HEK293 (cell line): ENCODE measurements at regions not wholly inside any gene's neighbourhood (a gene's known extent, or its start where the extent isn't known, plus 50 kb on each side); places are given as distances from the start of the nearest gene placed in this dataset.

Experiments used
- CTCF ChIA-PET: fragments of 350-600 bp; formaldehyde crosslinking; extraction: SDS; loops from one replicate; lab custom pipeline; 2021; ENCODE audit warnings: antibody characterized with exemption; lab: Yijun Ruan, JAX
- POLR2A ChIA-PET: fragments of 300-600 bp; formaldehyde crosslinking; extraction: SDS; loops from one replicate; lab custom pipeline; 2020; ENCODE audit warnings: antibody characterized with exemption, inconsistent platforms; lab: Yijun Ruan, JAX
- H3K27ac ChIP-seq: fragments of 200-500 bp; sonication (Bioruptor generic); 2 replicates; pipeline ENCODE4 v1.5.1; 2014; ENCODE audit warnings: low read depth, low read length, control low read depth, inconsistent platforms; ENCODE audit errors: extremely low read depth
- H3K36me3 ChIP-seq, 2 experiments: fragments of 200-500 bp in 1 of 2; sonication (Bioruptor generic) in 1 of 2; 1 replicate in 1 of 2; 2 replicates in 1 of 2; pipeline ENCODE4 v1.5.1; 2014 to 2017; ENCODE audit warnings: inconsistent platforms in 2 of 2, low read length in 2 of 2; ENCODE audit not compliant: control insufficient read depth in 2 of 2, insufficient read depth in 1 of 2
- H3K4me1 ChIP-seq: fragments of 200-500 bp; sonication (Bioruptor generic); 2 replicates; pipeline ENCODE4 v1.5.1; 2014; ENCODE audit warnings: mild to moderate bottlenecking, low read length, inconsistent platforms; ENCODE audit not compliant: control insufficient read depth, insufficient read depth
- H3K4me3 ChIP-seq: 2 replicates; pipeline ENCODE4 v1.5.1; 2011; ENCODE audit warnings: low read depth, mild to moderate bottlenecking, control low read depth, low read length, moderate library complexity
- H3K9me3 ChIP-seq: fragments of 200-500 bp; sonication (Bioruptor generic); 2 replicates; pipeline ENCODE4 v1.5.1; 2014; ENCODE audit warnings: low read depth, low read length, inconsistent platforms; ENCODE audit not compliant: control insufficient read depth, insufficient read depth
- BCL11B ChIP-seq: fragments of 450-650 bp; formaldehyde crosslinking; IDR thresholded peaks from 2 replicates; pipeline ENCODE4 v1.5.1; 2016; ENCODE audit warnings: low read depth, missing biosample characterization, missing genetic modification characterization
- YY2 ChIP-seq: fragments of 450-650 bp; formaldehyde crosslinking; IDR thresholded peaks from 2 replicates; pipeline ENCODE4 v1.5.1; 2016; ENCODE audit warnings: missing biosample characterization, missing genetic modification characterization
- ZNF121 ChIP-seq: fragments of 450-650 bp; formaldehyde crosslinking; IDR thresholded peaks from 2 replicates; pipeline ENCODE4 v1.5.1; 2016; ENCODE audit warnings: missing biosample characterization, missing genetic modification characterization
- ZNF16 ChIP-seq: fragments of 450-650 bp; formaldehyde crosslinking; IDR thresholded peaks from 2 replicates; pipeline ENCODE4 v1.5.1; 2016; ENCODE audit warnings: low read depth, missing biosample characterization, missing genetic modification characterization
- ZNF169 ChIP-seq: fragments of 450-650 bp; formaldehyde crosslinking; IDR thresholded peaks from 2 replicates; pipeline ENCODE4 v1.5.1; 2016; ENCODE audit warnings: missing biosample characterization, missing genetic modification characterization
- ZNF302 ChIP-seq: fragments of 450-650 bp; formaldehyde crosslinking; IDR thresholded peaks from 2 replicates; pipeline ENCODE4 v1.5.1; 2016; ENCODE audit warnings: missing biosample characterization, missing genetic modification characterization, low read depth
- ZNF335 ChIP-seq: fragments of 450-650 bp; formaldehyde crosslinking; conservative IDR thresholded peaks from 2 replicates; pipeline ENCODE4 v1.5.1; 2016; ENCODE audit warnings: missing biosample characterization, missing genetic modification characterization
- ZNF366 ChIP-seq: fragments of 450-650 bp; formaldehyde crosslinking; conservative IDR thresholded peaks from 2 replicates; pipeline ENCODE4 v1.5.1; 2016; ENCODE audit warnings: missing biosample characterization, missing genetic modification characterization
- ZNF394 ChIP-seq: fragments of 450-650 bp; formaldehyde crosslinking; IDR thresholded peaks from 2 replicates; pipeline ENCODE4 v1.5.1; 2016; ENCODE audit warnings: missing biosample characterization, missing genetic modification characterization, mild to moderate bottlenecking, moderate library complexity, borderline replicate concordance
- ZNF48 ChIP-seq: fragments of 450-650 bp; formaldehyde crosslinking; IDR thresholded peaks from 2 replicates; pipeline ENCODE4 v1.5.1; 2016; ENCODE audit warnings: missing biosample characterization, missing genetic modification characterization
- ZNF529 ChIP-seq: fragments of 450-650 bp; formaldehyde crosslinking; IDR thresholded peaks from 2 replicates; pipeline ENCODE4 v1.5.1; 2017; ENCODE audit warnings: missing genetic modification characterization, missing biosample characterization; ENCODE audit not compliant: insufficient replicate concordance
- ZNF658 ChIP-seq: fragments of 450-650 bp; formaldehyde crosslinking; IDR thresholded peaks from 2 replicates; pipeline ENCODE4; 2016; ENCODE audit warnings: missing biosample characterization, missing genetic modification characterization
- ZNF707 ChIP-seq: fragments of 450-650 bp; formaldehyde crosslinking; IDR thresholded peaks from 2 replicates; pipeline ENCODE4 v1.5.1; 2016; ENCODE audit warnings: missing biosample characterization, missing genetic modification characterization
- ZNF768 ChIP-seq: fragments of 450-650 bp; formaldehyde crosslinking; IDR thresholded peaks from 2 replicates; pipeline ENCODE4 v1.5.1; 2018; ENCODE audit warnings: missing biosample characterization, mild to moderate bottlenecking, missing genetic modification characterization
- ZNF776 ChIP-seq: fragments of 450-650 bp; formaldehyde crosslinking; IDR thresholded peaks from 2 replicates; pipeline ENCODE4 v1.5.0; 2017; ENCODE audit warnings: missing biosample characterization, missing genetic modification characterization, borderline replicate concordance
- ZNF843 ChIP-seq: fragments of 450-650 bp; formaldehyde crosslinking; IDR thresholded peaks from 2 replicates; pipeline ENCODE4 v1.5.1; 2016; ENCODE audit warnings: missing biosample characterization, missing genetic modification characterization
- TF ChIP-seq, protein P1 (sequence below): fragments of 450-650 bp; formaldehyde crosslinking; IDR thresholded peaks from 2 replicates; pipeline ENCODE4 v1.5.1; 2016; ENCODE audit warnings: missing biosample characterization, missing genetic modification characterization
- TF ChIP-seq, protein P2 (sequence below): fragments of 450-650 bp; formaldehyde crosslinking; IDR thresholded peaks from 2 replicates; pipeline ENCODE4; 2016; ENCODE audit warnings: missing biosample characterization, missing genetic modification characterization
- TF ChIP-seq, protein P3 (sequence below): fragments of 450-650 bp; formaldehyde crosslinking; IDR thresholded peaks from 2 replicates; pipeline ENCODE4 v1.5.1; 2016; ENCODE audit warnings: missing biosample characterization, missing genetic modification characterization
- TF ChIP-seq, protein P4 (sequence below): fragments of 450-650 bp; formaldehyde crosslinking; IDR thresholded peaks from 2 replicates; pipeline ENCODE4 v1.5.1; 2016; ENCODE audit warnings: missing biosample characterization, missing genetic modification characterization

DNA sequence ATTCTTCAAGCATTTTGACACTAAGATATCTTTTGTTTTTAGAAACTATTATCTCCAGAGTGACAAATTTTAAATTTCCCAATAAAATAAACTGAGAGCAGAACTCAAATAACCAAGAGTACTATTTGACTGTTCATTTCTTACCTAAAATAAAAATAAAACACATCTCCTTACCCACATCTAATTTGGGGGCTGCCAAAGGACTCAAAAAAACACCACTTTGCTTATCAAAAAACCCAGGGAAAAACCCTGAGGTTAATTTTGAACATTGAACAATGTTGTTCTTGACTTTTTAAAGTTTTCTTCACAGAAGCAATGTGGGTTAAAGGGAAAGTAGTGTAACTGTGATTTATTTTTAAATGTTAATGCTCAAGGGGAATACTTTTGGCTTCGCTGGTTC lies 243.0 kb upstream of the HHIP start:
- no peak overlapping the region for H3K4me3 ChIP-seq
- CTCF ChIA-PET: interaction anchor here (0.6 kb wide), 1 partner anchor 229 kb away, joined by 4 read pairs; no protein-coding TSS in a partner anchor
- TF ChIP-seq ZNF768 (tag by site-specific recombination): no peak
- TF ChIP-seq ZNF776 (tag by site-specific recombination): no peak
- no peak for TF ChIP-seq ZNF658 (tag by site-specific recombination)
- TF ChIP-seq, protein P1, sequence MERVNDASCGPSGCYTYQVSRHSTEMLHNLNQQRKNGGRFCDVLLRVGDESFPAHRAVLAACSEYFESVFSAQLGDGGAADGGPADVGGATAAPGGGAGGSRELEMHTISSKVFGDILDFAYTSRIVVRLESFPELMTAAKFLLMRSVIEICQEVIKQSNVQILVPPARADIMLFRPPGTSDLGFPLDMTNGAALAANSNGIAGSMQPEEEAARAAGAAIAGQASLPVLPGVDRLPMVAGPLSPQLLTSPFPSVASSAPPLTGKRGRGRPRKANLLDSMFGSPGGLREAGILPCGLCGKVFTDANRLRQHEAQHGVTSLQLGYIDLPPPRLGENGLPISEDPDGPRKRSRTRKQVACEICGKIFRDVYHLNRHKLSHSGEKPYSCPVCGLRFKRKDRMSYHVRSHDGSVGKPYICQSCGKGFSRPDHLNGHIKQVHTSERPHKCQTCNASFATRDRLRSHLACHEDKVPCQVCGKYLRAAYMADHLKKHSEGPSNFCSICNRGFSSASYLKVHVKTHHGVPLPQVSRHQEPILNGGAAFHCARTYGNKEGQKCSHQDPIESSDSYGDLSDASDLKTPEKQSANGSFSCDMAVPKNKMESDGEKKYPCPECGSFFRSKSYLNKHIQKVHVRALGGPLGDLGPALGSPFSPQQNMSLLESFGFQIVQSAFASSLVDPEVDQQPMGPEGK: no peak
- TF ChIP-seq ZNF843 (tag by site-specific recombination): no peak
- TF ChIP-seq ZNF16 (tag by site-specific recombination): no peak
- TF ChIP-seq ZNF529: no peak
- no peak for TF ChIP-seq ZNF394 (tag by site-specific recombination)
- TF ChIP-seq, protein P2, sequence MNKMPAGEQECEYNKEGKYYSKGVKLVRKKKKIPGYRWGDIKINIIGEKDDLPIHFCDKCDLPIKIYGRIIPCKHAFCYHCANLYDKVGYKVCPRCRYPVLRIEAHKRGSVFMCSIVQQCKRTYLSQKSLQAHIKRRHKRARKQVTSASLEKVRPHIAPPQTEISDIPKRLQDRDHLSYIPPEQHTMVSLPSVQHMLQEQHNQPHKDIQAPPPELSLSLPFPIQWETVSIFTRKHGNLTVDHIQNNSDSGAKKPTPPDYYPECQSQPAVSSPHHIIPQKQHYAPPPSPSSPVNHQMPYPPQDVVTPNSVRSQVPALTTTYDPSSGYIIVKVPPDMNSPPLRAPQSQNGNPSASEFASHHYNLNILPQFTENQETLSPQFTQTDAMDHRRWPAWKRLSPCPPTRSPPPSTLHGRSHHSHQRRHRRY (tag by site-specific recombination): no peak
- TF ChIP-seq ZNF121 (tag by site-specific recombination): no peak
- no peak for TF ChIP-seq ZNF335 (tag by site-specific recombination)
- H3K9me3 ChIP-seq: no peaks in the 10 kb centered on the region
- no peaks in the 10 kb centered on the region for H3K36me3 ChIP-seq
- POLR2A ChIA-PET: no interaction called here
- 0 out of 2 replicates have a peak, but pooled peaks cover 2% of the 10 kb centered on the region for H3K4me1 ChIP-seq
- no peak overlapping the region for H3K27ac ChIP-seq

DNA sequence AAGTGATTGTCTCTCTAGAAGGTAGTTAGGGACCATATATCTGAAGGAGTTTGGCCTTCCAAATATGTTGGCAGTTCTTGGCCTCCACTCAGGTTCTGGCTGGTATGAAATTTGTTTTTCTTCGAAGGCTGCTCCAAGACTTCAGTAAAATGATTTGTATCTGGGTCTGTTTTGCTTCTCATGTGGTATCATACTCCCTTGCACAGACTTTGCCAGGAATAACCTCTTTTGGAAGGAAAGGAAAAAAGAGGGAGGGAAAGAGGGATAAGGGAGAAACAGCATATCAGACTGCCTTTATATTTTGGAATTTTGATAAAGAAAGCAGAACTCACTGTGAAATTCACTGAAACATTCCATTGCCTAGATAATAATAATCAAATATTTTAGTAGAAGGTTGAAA lies 242.1 kb upstream of the HHIP start:
- Histone ChIP-seq H3K36me3 (no peaks in the 10 kb centered on the region), H3K27ac (no peak overlapping the region), H3K4me3 (no peak overlapping the region), H3K4me1 (0 out of 2 replicates have a peak, but pooled peaks cover 2% of the 10 kb centered on the region), H3K9me3 (no peaks in the 10 kb centered on the region)
- CTCF ChIA-PET: no interaction called here
- POLR2A ChIA-PET: no interaction called here
- TF ChIP-seq, protein P3, sequence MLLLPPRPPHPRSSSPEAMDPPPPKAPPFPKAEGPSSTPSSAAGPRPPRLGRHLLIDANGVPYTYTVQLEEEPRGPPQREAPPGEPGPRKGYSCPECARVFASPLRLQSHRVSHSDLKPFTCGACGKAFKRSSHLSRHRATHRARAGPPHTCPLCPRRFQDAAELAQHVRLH (tag by site-specific recombination): no peak
- TF ChIP-seq, protein P4, sequence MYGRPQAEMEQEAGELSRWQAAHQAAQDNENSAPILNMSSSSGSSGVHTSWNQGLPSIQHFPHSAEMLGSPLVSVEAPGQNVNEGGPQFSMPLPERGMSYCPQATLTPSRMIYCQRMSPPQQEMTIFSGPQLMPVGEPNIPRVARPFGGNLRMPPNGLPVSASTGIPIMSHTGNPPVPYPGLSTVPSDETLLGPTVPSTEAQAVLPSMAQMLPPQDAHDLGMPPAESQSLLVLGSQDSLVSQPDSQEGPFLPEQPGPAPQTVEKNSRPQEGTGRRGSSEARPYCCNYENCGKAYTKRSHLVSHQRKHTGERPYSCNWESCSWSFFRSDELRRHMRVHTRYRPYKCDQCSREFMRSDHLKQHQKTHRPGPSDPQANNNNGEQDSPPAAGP: no peak
- no peak for TF ChIP-seq ZNF169
- no peak for TF ChIP-seq BCL11B (tag by site-specific recombination)
- TF ChIP-seq ZNF48 (tag by site-specific recombination): no peak

DNA sequence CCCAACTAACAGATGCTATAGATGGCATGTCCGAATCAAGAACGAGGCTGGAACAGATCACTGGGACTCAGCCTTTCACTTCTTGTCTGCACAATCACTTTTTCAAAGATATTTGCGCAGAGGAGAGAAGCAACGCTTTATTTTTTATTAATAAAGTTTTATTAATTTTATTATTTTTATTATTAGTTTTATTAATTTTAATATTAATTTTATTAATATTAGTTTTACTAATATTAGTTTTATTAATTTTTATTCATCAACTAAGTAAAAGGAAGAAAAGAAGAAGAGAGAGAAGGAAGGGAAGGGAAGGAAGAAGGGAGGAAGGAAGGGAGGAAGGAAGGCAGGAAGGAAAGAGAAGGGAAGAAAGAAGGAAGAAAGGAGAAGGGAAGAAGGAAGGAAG lies 236.4 kb upstream of the HHIP start:
- H3K4me3 ChIP-seq: no peak overlapping the region
- H3K36me3 ChIP-seq: no peaks in the 10 kb centered on the region
- H3K9me3 ChIP-seq: no peaks in the 10 kb centered on the region
- no peak overlapping the region for H3K27ac ChIP-seq
- TF ChIP-seq ZNF366 (tag by site-specific recombination) (peak; percentile 61; the same call in 1 of the 2 replicates), ZNF302 (tag by site-specific recombination) (no peak), YY2 (tag by site-specific recombination) (no peak), ZNF707 (tag by site-specific recombination) (no peak)
- TF ChIP-seq, all 188 proteins: peak for 1
- H3K4me1 ChIP-seq: no peaks in the 10 kb centered on the region
- POLR2A ChIA-PET: no interaction called here
- CTCF ChIA-PET: no interaction called here
